ENCODE measurements at regions not wholly inside any gene's neighbourhood (a gene's known extent, or its start where the extent isn't known, plus 50 kb on each side); places are given as distances from the start of the nearest gene placed in this dataset.

GRCh38 chr5:10130881-10131280, 118.8 kb downstream of the ATPSCKMT start:
- TF ChIP-seq POLR2AphosphoS5 (IDR thresholded peaks at IDR 0.05): no peak
- TF ChIP-seq, protein P1, sequence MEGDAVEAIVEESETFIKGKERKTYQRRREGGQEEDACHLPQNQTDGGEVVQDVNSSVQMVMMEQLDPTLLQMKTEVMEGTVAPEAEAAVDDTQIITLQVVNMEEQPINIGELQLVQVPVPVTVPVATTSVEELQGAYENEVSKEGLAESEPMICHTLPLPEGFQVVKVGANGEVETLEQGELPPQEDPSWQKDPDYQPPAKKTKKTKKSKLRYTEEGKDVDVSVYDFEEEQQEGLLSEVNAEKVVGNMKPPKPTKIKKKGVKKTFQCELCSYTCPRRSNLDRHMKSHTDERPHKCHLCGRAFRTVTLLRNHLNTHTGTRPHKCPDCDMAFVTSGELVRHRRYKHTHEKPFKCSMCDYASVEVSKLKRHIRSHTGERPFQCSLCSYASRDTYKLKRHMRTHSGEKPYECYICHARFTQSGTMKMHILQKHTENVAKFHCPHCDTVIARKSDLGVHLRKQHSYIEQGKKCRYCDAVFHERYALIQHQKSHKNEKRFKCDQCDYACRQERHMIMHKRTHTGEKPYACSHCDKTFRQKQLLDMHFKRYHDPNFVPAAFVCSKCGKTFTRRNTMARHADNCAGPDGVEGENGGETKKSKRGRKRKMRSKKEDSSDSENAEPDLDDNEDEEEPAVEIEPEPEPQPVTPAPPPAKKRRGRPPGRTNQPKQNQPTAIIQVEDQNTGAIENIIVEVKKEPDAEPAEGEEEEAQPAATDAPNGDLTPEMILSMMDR (IDR thresholded peaks at IDR 0.05 in 8 of 11, conservative IDR thresholded peaks at IDR 0.05 in 3 of 11): no peak
- no peak for TF ChIP-seq POLR2A (IDR thresholded peaks at IDR 0.05)
